B cell (primary cell): ENCODE measurements at regions not wholly inside any gene's neighbourhood (a gene's known extent, or its start where the extent isn't known, plus 50 kb on each side); places are given as distances from the start of the nearest gene placed in this dataset.

Experiments used
- ATAC-seq: fragments of 200-7000 bp; cut with Tn5 transposase; one replicate; pipeline ENCODE4 v1.10.0; 2021; ENCODE audit warnings: low read depth, mild to moderate bottlenecking, moderate number of reproducible peaks, moderate library complexity
- CTCF ChIA-PET: fragments of 350-600 bp; sonication (Branson Sonifier 250); formaldehyde crosslinking; loops from one replicate; lab custom pipeline; 2021; ENCODE audit warnings: antibody characterized with exemption, inconsistent platforms; lab: Charles Lee
- POLR2A ChIA-PET: fragments of 350-600 bp; sonication (Branson Sonifier 250); formaldehyde crosslinking; loops from one replicate; lab custom pipeline; 2021; ENCODE audit warnings: antibody characterized with exemption; lab: Charles Lee
- DNase-seq: peaks from one replicate; pipeline ENCODE4 v3.0.0; 2013
- H2AFZ ChIP-seq: 2 replicates; pipeline ENCODE4 v1.6.1; 2012; ENCODE audit warnings: mild to moderate bottlenecking, low read depth, low read length; ENCODE audit not compliant: insufficient read depth, poor library complexity, severe bottlenecking
- H3K27ac ChIP-seq, 2 donors: 1 replicate in 1 of 2; 2 replicates in 1 of 2; pipeline ENCODE4 v1.5.1; 2012 to 2013; ENCODE audit warnings: low read length in 2 of 2, mild to moderate bottlenecking in 2 of 2, moderate library complexity in 1 of 2
- H3K27me3 ChIP-seq, 4 experiments: fragments of 200-600 bp in 1 of 4; sonication (generic) in 1 of 4; replicated peaks in 1 of 4; 1 replicate in 2 of 4; 2 replicates in 2 of 4; pipeline versions ENCODE4 v1.6.1 to v1.7.0; 2013 to 2016; ENCODE audit warnings: low read length in 3 of 4, mild to moderate bottlenecking in 2 of 4, mixed read lengths in 1 of 4, moderate library complexity in 1 of 4; ENCODE audit not compliant: insufficient read depth in 4 of 4, control insufficient read depth in 3 of 4; ENCODE audit errors: control extremely low read depth in 1 of 4
- H3K36me3 ChIP-seq, 2 experiments: replicated peaks in 1 of 2; 1 replicate in 1 of 2; 2 replicates in 1 of 2; pipeline versions ENCODE4 v1.6.1 to v1.7.1; 2013; ENCODE audit warnings: low read length in 1 of 2; ENCODE audit not compliant: insufficient read depth in 2 of 2, control insufficient read depth in 1 of 2; ENCODE audit errors: control extremely low read depth in 1 of 2, extremely low read depth in 1 of 2
- H3K4me1 ChIP-seq, 2 donors: fragments of 200-600 bp in 1 of 2; sonication (generic) in 1 of 2; 1 replicate in 1 of 2; 2 replicates in 1 of 2; pipeline versions ENCODE4 v1.5.1 to v1.6.1; 2013 to 2017; ENCODE audit warnings: low read length in 2 of 2; ENCODE audit not compliant: control insufficient read depth in 2 of 2, insufficient read depth in 2 of 2
- H3K4me2 ChIP-seq: replicated peaks from 2 replicates; pipeline ENCODE3; 2012; ENCODE audit warnings: mild to moderate bottlenecking, low read depth, low read length; ENCODE audit not compliant: poor library complexity, severe bottlenecking
- H3K4me3 ChIP-seq, 5 experiments: fragments of 200-600 bp in 1 of 5; sonication (generic) in 1 of 5; 1 replicate in 3 of 5; 2 replicates in 2 of 5; pipeline versions ENCODE4 v1.5.1 to v1.7.0; 2011 to 2016; ENCODE audit warnings: low read length in 4 of 5, mild to moderate bottlenecking in 4 of 5, low read depth in 2 of 5, control low read depth in 1 of 5, moderate library complexity in 1 of 5; ENCODE audit not compliant: insufficient read depth in 1 of 5; ENCODE audit errors: control extremely low read depth in 1 of 5, extremely low read depth in 1 of 5
- H3K79me2 ChIP-seq: fragments of 200-600 bp; sonication (generic); one replicate; pipeline ENCODE4 v1.6.0; 2016; ENCODE audit warnings: low read length; ENCODE audit not compliant: control insufficient read depth, insufficient read depth
- H3K9ac ChIP-seq: fragments of 200-600 bp; sonication (generic); 2 replicates; pipeline ENCODE4 v1.6.1; 2017; ENCODE audit warnings: mild to moderate bottlenecking, low read length, moderate library complexity
- H3K9me3 ChIP-seq, 3 donors: one replicate each; pipeline versions ENCODE4 v1.6.1 to v1.7.1; 2013; ENCODE audit warnings: low read length in 2 of 3; ENCODE audit not compliant: control insufficient read depth in 2 of 3, insufficient read depth in 1 of 3; ENCODE audit errors: control extremely low read depth in 1 of 3
- H4K20me1 ChIP-seq: 2 replicates; pipeline ENCODE4 v1.6.0; 2012; ENCODE audit warnings: mild to moderate bottlenecking, low read length; ENCODE audit not compliant: insufficient read depth, control insufficient read depth, poor library complexity, severe bottlenecking
- H3K27ac Mint-ChIP-seq: one replicate; pipeline ENCODE4 v1.8.0; 2021; ENCODE audit warnings: mixed read lengths
- H3K27me3 Mint-ChIP-seq: one replicate; pipeline ENCODE4 v1.8.0; 2021; ENCODE audit warnings: mixed read lengths
- H3K4me1 Mint-ChIP-seq: one replicate; pipeline ENCODE4 v1.8.0; 2021; ENCODE audit warnings: mixed read lengths
- H3K4me3 Mint-ChIP-seq: one replicate; pipeline ENCODE4 v1.8.0; 2021; ENCODE audit warnings: mixed read lengths
- H3K9me3 Mint-ChIP-seq: one replicate; pipeline ENCODE4 v1.8.0; 2022; ENCODE audit warnings: mixed read lengths; ENCODE audit not compliant: insufficient read depth
- EZH2 ChIP-seq: IDR thresholded peaks from 2 replicates; pipeline ENCODE4 v1.6.1; 2012; ENCODE audit warnings: borderline replicate concordance, low read depth, mild to moderate bottlenecking, moderate library complexity, low read length; ENCODE audit not compliant: insufficient read depth, poor library complexity, severe bottlenecking
- WGBS: methylation state at CpG from one replicate; pipeline ENCODE4 v1.1.5; 2013; ENCODE audit warnings: missing lambda C conversion rate; ENCODE audit not compliant: insufficient coverage; 5-methylcytosine and 5-hydroxymethylcytosine counted together
- intact Hi-C: fragments of 100-400 bp; cut with micrococcal nuclease; formaldehyde crosslinking; loops from one replicate; pipeline ENCODE4 v1.10.0; 2022
- TF ChIP-seq, protein P1 (sequence below): fragments of 200-600 bp; IDR thresholded peaks from one replicate; pipeline ENCODE4 v1.8.0; 2022; ENCODE audit warnings: antibody characterized with exemption, mild to moderate bottlenecking

GRCh38 chr2:150693556-150693955 lies 206.1 kb upstream of the RND3 start:
- WGBS: 100% methylated on average over 2 of the region's 2 CpGs
- Histone ChIP-seq H3K4me2 (no peak overlapping the region), H2AFZ (no peak overlapping the region), H3K27ac (no peak overlapping the region), H3K27me3 (no peaks in the 10 kb centered on the region), H3K4me3 (no peak overlapping the region), H3K79me2 (no peaks in the 10 kb centered on the region), H3K9ac (no peak overlapping the region), H3K9me3 (peaks cover 0 to 4% (median 0%) of the 10 kb centered on the region in 3 donors), H4K20me1 (no peaks in the 10 kb centered on the region), H3K4me1 (no peaks in the 10 kb centered on the region), H3K36me3 (no peaks in the 10 kb centered on the region)
- Mint-ChIP-seq H3K4me3 (no peak overlapping the region), H3K27ac (no peak overlapping the region), H3K9me3 (no peaks in the 10 kb centered on the region), H3K27me3 (no peaks in the 10 kb centered on the region), H3K4me1 (no peaks in the 10 kb centered on the region)
- POLR2A ChIA-PET: no interaction called here
- ATAC-seq: no peak
- CTCF ChIA-PET: no interaction called here
- intact Hi-C loops: no loop called here
- DNase-seq: no peak
- TF ChIP-seq EZH2: no peak
- TF ChIP-seq, protein P1, sequence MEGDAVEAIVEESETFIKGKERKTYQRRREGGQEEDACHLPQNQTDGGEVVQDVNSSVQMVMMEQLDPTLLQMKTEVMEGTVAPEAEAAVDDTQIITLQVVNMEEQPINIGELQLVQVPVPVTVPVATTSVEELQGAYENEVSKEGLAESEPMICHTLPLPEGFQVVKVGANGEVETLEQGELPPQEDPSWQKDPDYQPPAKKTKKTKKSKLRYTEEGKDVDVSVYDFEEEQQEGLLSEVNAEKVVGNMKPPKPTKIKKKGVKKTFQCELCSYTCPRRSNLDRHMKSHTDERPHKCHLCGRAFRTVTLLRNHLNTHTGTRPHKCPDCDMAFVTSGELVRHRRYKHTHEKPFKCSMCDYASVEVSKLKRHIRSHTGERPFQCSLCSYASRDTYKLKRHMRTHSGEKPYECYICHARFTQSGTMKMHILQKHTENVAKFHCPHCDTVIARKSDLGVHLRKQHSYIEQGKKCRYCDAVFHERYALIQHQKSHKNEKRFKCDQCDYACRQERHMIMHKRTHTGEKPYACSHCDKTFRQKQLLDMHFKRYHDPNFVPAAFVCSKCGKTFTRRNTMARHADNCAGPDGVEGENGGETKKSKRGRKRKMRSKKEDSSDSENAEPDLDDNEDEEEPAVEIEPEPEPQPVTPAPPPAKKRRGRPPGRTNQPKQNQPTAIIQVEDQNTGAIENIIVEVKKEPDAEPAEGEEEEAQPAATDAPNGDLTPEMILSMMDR: no peak

- ChIA-PET CTCF (no interaction called here), POLR2A (no interaction called here)
- Histone ChIP-seq H3K4me1 (no peaks in the 10 kb centered on the region), H3K27ac (no peak overlapping the region), H3K9ac (no peak overlapping the region), H3K4me3 (no peak overlapping the region), H3K9me3 (peaks cover 0 to 4% (median 0%) of the 10 kb centered on the region in 3 donors), H3K79me2 (no peaks in the 10 kb centered on the region), H3K27me3 (no peaks in the 10 kb centered on the region), H4K20me1 (no peaks in the 10 kb centered on the region), H2AFZ (no peak overlapping the region), H3K36me3 (no peaks in the 10 kb centered on the region), H3K4me2 (no peak overlapping the region)
- H3K27ac Mint-ChIP-seq: no peak overlapping the region
- H3K27me3 Mint-ChIP-seq: no peaks in the 10 kb centered on the region
- no peaks in the 10 kb centered on the region for H3K9me3 Mint-ChIP-seq
- no peaks in the 10 kb centered on the region for H3K4me1 Mint-ChIP-seq
- no peak for TF ChIP-seq EZH2
- TF ChIP-seq, protein P1: no peak
- no peak overlapping the region for H3K4me3 Mint-ChIP-seq
- no peak for DNase-seq
- intact Hi-C loops: no loop called here
- ATAC-seq: no peak
- no CpG with 5 or more reads among the region's 1 CpG for WGBS
Measured at GRCh38 chr2:150690870-150691269, 203.4 kb upstream of the RND3 start.
